ENCODE measurements at regions not wholly inside any gene's neighbourhood (a gene's known extent, or its start where the extent isn't known, plus 50 kb on each side); places are given as distances from the start of the nearest gene placed in this dataset.

- no peak for TF ChIP-seq ZBTB6 (tag by site-specific recombination; IDR thresholded peaks at IDR 0.05)
- no peak for TF ChIP-seq ZFP41 (tag by site-specific recombination; IDR thresholded peaks at IDR 0.05; ENCODE audit: borderline replicate concordance)
- TF ChIP-seq HOXC10 (CRISPR knock-in tag; IDR thresholded peaks at IDR 0.05) = no peak
Measured at GRCh38 chr22:48154943-48155240, 1392.4 kb downstream of the TBC1D22A start (continued).

- Histone ChIP-seq H3K4me1 (ENCODE audit: control insufficient read depth, insufficient read depth, low read length) (no peaks in the 10 kb centered on the region), H3K36me3 (ENCODE audit: control insufficient read depth in 2 of 2, insufficient read depth in 1 of 2, low read length in 2 of 2) (no peaks in the 10 kb centered on the region), H3K27ac (ENCODE audit: extremely low read depth, low read depth, low read length) (no peak overlapping the region), H3K4me3 (ENCODE audit: low read depth, low read length) (no peak overlapping the region), H3K9me3 (ENCODE audit: control insufficient read depth, insufficient read depth, low read depth, low read length) (no peaks in the 10 kb centered on the region)
- CTCF ChIA-PET = interaction anchor here (0.5 kb wide), 1 partner anchor 291 kb away, joined by 3 read pairs; no protein-coding TSS in a partner anchor
- TF ChIP-seq ZNF335 (tag by site-specific recombination; conservative IDR thresholded peaks at IDR 0.05) (no peak), ZFHX2 (tag by site-specific recombination; conservative IDR thresholded peaks at IDR 0.05) (no peak), ZNF16 (tag by site-specific recombination; IDR thresholded peaks at IDR 0.05; ENCODE audit: low read depth) (no peak), ZNF580 (tag by site-specific recombination; IDR thresholded peaks at IDR 0.05) (no peak), KLF8 (tag by site-specific recombination; IDR thresholded peaks at IDR 0.05) (no peak), ZNF629 (tag by site-specific recombination; IDR thresholded peaks at IDR 0.05) (no peak)
- POLR2A ChIA-PET = no interaction called here
Measured at GRCh38 chr22:48154169-48154942, 1391.9 kb downstream of the TBC1D22A start.

- TF ChIP-seq ZNF791 (tag by site-specific recombination; IDR thresholded peaks at IDR 0.05) (no peak), ZNF175 (tag by site-specific recombination; IDR thresholded peaks at IDR 0.05) (no peak), ZBTB7A (tag by site-specific recombination; IDR thresholded peaks at IDR 0.05; ENCODE audit: low read depth) (no peak), ATF2 (tag by site-specific recombination; IDR thresholded peaks at IDR 0.05; ENCODE audit: low read depth) (no peak), ZNF639 (tag by site-specific recombination; IDR thresholded peaks at IDR 0.05) (no peak), PRDM10 (tag by site-specific recombination; IDR thresholded peaks at IDR 0.05) (no peak), ZNF311 (tag by site-specific recombination; IDR thresholded peaks at IDR 0.05; ENCODE audit: borderline replicate concordance) (no peak), ZNF157 (tag by site-specific recombination; IDR thresholded peaks at IDR 0.05) (no peak), ZNF214 (tag by site-specific recombination; IDR thresholded peaks at IDR 0.05; ENCODE audit: borderline replicate concordance) (no peak), ZNF548 (tag by site-specific recombination; IDR thresholded peaks at IDR 0.05) (no peak), SCRT1 (tag by site-specific recombination; IDR thresholded peaks at IDR 0.05; ENCODE audit: borderline replicate concordance) (no peak), ZNF677 (tag by site-specific recombination; IDR thresholded peaks at IDR 0.05) (no peak), ZNF658 (tag by site-specific recombination; IDR thresholded peaks at IDR 0.05) (no peak)
- CTCF ChIA-PET = interaction anchor here (0.5 kb wide), 1 partner anchor 292 kb away, joined by 3 read pairs; no protein-coding TSS in a partner anchor
- Histone ChIP-seq H3K4me3 (ENCODE audit: low read depth, low read length) (no peak overlapping the region), H3K4me1 (ENCODE audit: control insufficient read depth, insufficient read depth, low read length) (no peaks in the 10 kb centered on the region), H3K27ac (ENCODE audit: extremely low read depth, low read depth, low read length) (no peak overlapping the region), H3K36me3 (ENCODE audit: control insufficient read depth in 2 of 2, insufficient read depth in 1 of 2, low read length in 2 of 2) (no peaks in the 10 kb centered on the region), H3K9me3 (ENCODE audit: control insufficient read depth, insufficient read depth, low read depth, low read length) (no peaks in the 10 kb centered on the region)
- POLR2A ChIA-PET = no interaction called here
Measured at GRCh38 chr22:48153726-48154125, 1391.3 kb downstream of the TBC1D22A start.
